Body of pancreas (tissue), 4 donors: ENCODE measurements at regions not wholly inside any gene's neighbourhood (a gene's known extent, or its start where the extent isn't known, plus 50 kb on each side); places are given as distances from the start of the nearest gene placed in this dataset.
A peak's percentile ranks its signal among the peaks of the same experiment; 100 is the strongest.

Source experiments
- ATAC-seq: fragments of 150-250 bp; one replicate; pipeline ENCODE4 v1.9.1; 2016
- DNase-seq, 4 donors: peaks; one replicate each; pipeline ENCODE4 v3.0.0-alpha.2; 2019
- H3K27ac ChIP-seq, 4 donors: fragments of 200-600 bp; sonication (generic); 1 replicate in 3 of 4; 2 replicates in 1 of 4; pipeline versions ENCODE4 v1.5.1 to v1.6.1; 2016 to 2019; ENCODE audit warnings: mild to moderate bottlenecking in 1 of 4, mixed read lengths in 1 of 4, moderate library complexity in 1 of 4
- H3K27me3 ChIP-seq, 2 donors: fragments of 200-600 bp; sonication (generic); one replicate each; pipeline ENCODE4 v1.6.0; 2016; ENCODE audit warnings: mild to moderate bottlenecking in 1 of 2
- H3K36me3 ChIP-seq, 2 donors: fragments of 200-600 bp; sonication (generic); replicated peaks in 1 of 2; 2 replicates each; pipeline ENCODE4 v1.5.1; 2016; ENCODE audit warnings: low read depth in 2 of 2; ENCODE audit not compliant: insufficient read depth in 1 of 2
- H3K4me1 ChIP-seq: fragments of 200-600 bp; sonication (generic); one replicate; pipeline ENCODE4 v1.6.0; 2016
- H3K4me3 ChIP-seq, 2 donors: fragments of 200-600 bp; sonication (generic); 1 replicate in 1 of 2; 2 replicates in 1 of 2; pipeline ENCODE4 v1.5.1; 2016 to 2019
- H3K9me3 ChIP-seq, 3 donors: fragments of 200-600 bp; sonication (generic); 1 replicate in 2 of 3; 2 replicates in 1 of 3; pipeline ENCODE4 v1.5.1; 2016
- POLR2A ChIP-seq, 3 donors: fragments of 450-650 bp; IDR thresholded peaks; one replicate each; pipeline ENCODE4 v1.6.1; 2016; ENCODE audit warnings: antibody characterized with exemption in 3 of 3, mild to moderate bottlenecking in 2 of 3
- WGBS, 2 donors: methylation state at CpG; one replicate each; pipeline ENCODE4 v1.1.5; 2017; 5-methylcytosine and 5-hydroxymethylcytosine counted together
- intact Hi-C: fragments of 100-400 bp; cut with DNase I; formaldehyde crosslinking; loops from one replicate; pipeline ENCODE4 v1.15.1; 2023
- TF ChIP-seq, protein P1 (sequence below), 7 experiments: fragments of 450-650 bp in 4 of 7; fragments of 200-600 bp in 3 of 7; sonication (generic) in 3 of 7; IDR thresholded peaks; one replicate each; pipeline ENCODE4 v1.5.1; 2016 to 2019; ENCODE audit warnings: antibody characterized with exemption in 7 of 7

DNA sequence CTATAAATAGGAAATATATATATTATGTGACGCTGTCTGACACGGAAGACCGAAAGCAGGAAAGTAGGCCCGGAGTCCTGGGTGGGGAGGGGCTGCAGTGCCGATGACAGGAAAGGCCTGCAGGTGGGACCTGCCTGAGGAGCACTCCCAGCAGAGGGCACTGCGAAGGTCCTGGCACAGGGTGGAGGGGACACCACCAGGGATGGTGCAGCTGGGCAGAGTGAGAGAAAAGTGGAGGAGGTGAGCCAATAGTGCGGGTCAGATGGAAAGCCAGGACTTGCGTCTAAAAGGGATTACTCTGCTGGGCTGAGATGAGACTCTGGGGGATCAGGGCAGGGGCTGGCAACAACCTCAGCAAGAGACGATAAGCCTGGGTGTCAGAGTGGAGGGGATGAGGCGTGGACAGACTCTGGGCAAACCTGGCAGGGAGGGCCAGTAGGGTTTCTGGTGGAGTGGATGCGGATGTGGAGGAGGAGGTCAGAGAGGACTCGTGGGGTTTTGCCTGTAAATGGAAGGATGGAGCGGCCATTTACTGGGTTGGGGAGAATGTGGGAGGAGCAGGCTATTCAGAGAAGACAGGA lies 118.2 kb upstream of the ZNF746 start:
- H3K4me1 ChIP-seq, result no peaks in the 10 kb centered on the region
- H3K4me3 ChIP-seq, result no peak overlapping the region
- intact Hi-C loops, result no loop called here
- H3K36me3 ChIP-seq, result peaks cover 11 to 44% of the 10 kb centered on the region in 2 donors
- H3K27ac ChIP-seq, result no peak overlapping the region
- no peak for TF ChIP-seq POLR2A (IDR thresholded peaks at IDR 0.05)
- TF ChIP-seq, protein P1, sequence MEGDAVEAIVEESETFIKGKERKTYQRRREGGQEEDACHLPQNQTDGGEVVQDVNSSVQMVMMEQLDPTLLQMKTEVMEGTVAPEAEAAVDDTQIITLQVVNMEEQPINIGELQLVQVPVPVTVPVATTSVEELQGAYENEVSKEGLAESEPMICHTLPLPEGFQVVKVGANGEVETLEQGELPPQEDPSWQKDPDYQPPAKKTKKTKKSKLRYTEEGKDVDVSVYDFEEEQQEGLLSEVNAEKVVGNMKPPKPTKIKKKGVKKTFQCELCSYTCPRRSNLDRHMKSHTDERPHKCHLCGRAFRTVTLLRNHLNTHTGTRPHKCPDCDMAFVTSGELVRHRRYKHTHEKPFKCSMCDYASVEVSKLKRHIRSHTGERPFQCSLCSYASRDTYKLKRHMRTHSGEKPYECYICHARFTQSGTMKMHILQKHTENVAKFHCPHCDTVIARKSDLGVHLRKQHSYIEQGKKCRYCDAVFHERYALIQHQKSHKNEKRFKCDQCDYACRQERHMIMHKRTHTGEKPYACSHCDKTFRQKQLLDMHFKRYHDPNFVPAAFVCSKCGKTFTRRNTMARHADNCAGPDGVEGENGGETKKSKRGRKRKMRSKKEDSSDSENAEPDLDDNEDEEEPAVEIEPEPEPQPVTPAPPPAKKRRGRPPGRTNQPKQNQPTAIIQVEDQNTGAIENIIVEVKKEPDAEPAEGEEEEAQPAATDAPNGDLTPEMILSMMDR (IDR thresholded peaks at IDR 0.05), result no peak
- WGBS, 2 donors, result 80 to 84% methylated on average over 13 of the region's 13 CpGs
- peak in 1 of 4 donors; percentile 16 for DNase-seq
- H3K9me3 ChIP-seq, result no peaks in the 10 kb centered on the region
- no peak for ATAC-seq
- no peaks in the 10 kb centered on the region for H3K27me3 ChIP-seq

DNA sequence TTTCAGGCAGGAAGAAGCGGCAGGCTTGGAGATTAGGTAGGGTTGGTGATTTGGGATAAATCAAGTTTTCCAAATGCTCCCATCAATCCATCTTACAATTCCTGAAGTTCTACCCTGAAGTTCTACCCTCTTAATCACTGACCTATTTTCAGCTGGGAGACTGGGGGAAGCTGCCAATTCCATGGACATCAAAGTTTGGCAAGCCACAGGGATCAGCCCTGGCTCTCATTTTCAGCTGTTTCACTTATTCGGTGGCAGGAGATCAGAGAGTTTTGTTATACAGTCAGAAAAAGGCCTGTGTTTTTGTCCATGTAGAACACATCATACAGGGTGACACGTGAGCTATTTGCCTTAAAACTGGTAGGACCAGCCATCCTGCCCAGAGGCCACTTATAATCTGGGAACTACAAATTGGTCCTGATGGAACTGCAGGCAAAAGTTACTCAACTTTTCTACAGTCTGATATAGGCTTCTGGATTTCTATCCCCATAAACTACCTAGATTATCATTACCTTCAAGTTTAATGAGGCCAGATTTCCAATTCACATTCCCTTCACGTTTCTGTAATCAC lies 112.9 kb upstream of the ZNF746 start:
- WGBS, 2 donors, result 70 to 78% methylated on average over 4 of the region's 4 CpGs
- Histone ChIP-seq H3K36me3 (peaks cover 0 to 28% of the 10 kb centered on the region in 2 donors), H3K27ac (no peak overlapping the region), H3K9me3 (no peaks in the 10 kb centered on the region), H3K4me3 (no peak overlapping the region), H3K27me3 (no peaks in the 10 kb centered on the region), H3K4me1 (no peaks in the 10 kb centered on the region)
- ATAC-seq (no peak), DNase-seq (no peak)
- intact Hi-C loops, result no loop called here
- TF ChIP-seq, protein P1 (IDR thresholded peaks at IDR 0.05), result no peak
- TF ChIP-seq POLR2A (IDR thresholded peaks at IDR 0.05), result no peak

DNA sequence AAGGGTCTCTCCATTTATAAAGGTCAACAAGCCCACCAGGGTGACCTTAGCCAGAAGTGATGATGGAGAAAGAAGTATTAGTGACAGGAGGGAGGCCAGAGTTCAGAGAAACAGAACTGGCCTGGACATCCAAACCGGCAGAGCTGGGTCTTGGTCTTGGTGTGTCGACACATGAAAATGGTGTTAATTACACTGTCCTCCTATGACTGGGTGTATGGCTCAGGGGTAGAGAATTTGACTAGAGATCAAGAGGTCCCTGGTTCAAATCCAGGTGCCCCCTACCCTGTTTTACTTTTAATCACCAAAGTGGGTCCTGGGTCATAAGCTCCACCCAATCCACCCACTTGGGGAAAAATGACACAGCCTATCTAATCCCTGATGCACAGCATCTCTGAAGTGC lies 110.6 kb upstream of the ZNF746 start:
- DNase-seq (no peak), ATAC-seq (no peak)
- Histone ChIP-seq H3K4me3 (no peak overlapping the region), H3K36me3 (peaks cover 0 to 22% of the 10 kb centered on the region in 2 donors), H3K9me3 (no peaks in the 10 kb centered on the region), H3K27me3 (no peaks in the 10 kb centered on the region), H3K27ac (no peak overlapping the region), H3K4me1 (no peaks in the 10 kb centered on the region)
- intact Hi-C loops, result no loop called here
- TF ChIP-seq POLR2A (IDR thresholded peaks at IDR 0.05), result no peak
- TF ChIP-seq, protein P1 (IDR thresholded peaks at IDR 0.05), result no peak
- 92 to 95% methylated on average over 2 of the region's 2 CpGs for WGBS, 2 donors

DNA sequence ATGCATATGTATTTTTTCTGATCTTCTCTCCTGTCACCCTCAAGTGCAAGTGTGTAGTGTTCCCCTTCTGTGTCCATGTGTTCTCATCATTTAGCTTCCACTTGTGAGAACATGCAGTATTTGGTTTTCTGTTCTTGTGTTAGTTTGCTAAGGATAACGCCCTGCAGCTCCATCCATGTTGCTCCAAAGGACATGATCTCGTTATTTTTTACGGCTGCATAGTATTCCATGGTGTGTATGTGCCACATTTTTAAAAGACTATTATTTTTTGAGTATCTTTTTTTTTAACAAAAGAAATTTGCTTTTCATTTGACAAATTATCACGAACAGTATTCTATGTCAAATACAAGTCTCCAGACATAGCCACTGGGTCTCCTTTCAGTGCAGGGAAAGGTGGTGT lies 110.1 kb upstream of the ZNF746 start:
- H3K27me3 ChIP-seq, result no peaks in the 10 kb centered on the region
- DNase-seq (no peak), ATAC-seq (no peak)
- no peak overlapping the region for H3K27ac ChIP-seq
- no peaks in the 10 kb centered on the region for H3K4me1 ChIP-seq
- intact Hi-C loops, result no loop called here
- H3K4me3 ChIP-seq, result no peak overlapping the region
- H3K36me3 ChIP-seq, result peaks cover 0 to 19% of the 10 kb centered on the region in 2 donors
- TF ChIP-seq, protein P1 (IDR thresholded peaks at IDR 0.05), result no peak
- no peak for TF ChIP-seq POLR2A (IDR thresholded peaks at IDR 0.05)
- 96 to 97% methylated on average over 4 of the region's 4 CpGs for WGBS, 2 donors
- H3K9me3 ChIP-seq, result no peaks in the 10 kb centered on the region

DNA sequence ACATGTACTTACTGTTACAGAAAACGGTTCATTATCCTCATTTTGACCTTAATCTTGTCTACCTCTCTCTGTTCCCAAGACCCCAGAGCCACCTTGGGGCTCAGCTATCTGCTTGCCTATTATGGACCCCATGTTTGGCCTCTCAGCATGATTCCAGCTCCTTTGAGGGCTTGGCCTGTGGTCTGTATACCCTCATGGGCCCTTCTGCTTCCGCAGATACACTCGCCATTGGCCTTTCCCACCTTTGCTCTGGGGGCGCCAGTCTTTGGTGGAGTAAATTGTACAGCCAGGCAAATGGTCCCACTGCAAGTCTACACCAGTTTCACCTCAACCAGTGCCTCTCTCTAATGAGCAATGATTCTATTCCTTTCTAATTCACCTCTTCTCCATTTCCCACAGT lies 109.2 kb upstream of the ZNF746 start:
- Histone ChIP-seq H3K27me3 (no peaks in the 10 kb centered on the region), H3K4me1 (no peaks in the 10 kb centered on the region), H3K4me3 (no peak overlapping the region), H3K36me3 (peaks cover 6 to 12% of the 10 kb centered on the region in 2 donors), H3K9me3 (no peaks in the 10 kb centered on the region), H3K27ac (no peak overlapping the region)
- WGBS, 2 donors, result 88 to 98% methylated on average over 4 of the region's 4 CpGs
- TF ChIP-seq POLR2A (IDR thresholded peaks at IDR 0.05), result no peak
- TF ChIP-seq, protein P1 (IDR thresholded peaks at IDR 0.05), result no peak
- ATAC-seq, result no peak
- DNase-seq, result no peak
- intact Hi-C loops, result no loop called here
